ENCODE measurements at regions not wholly inside any gene's neighbourhood (a gene's known extent, or its start where the extent isn't known, plus 50 kb on each side); places are given as distances from the start of the nearest gene placed in this dataset.

GRCh38 chr11:15697437-15698236 is 582.9 kb downstream of the INSC start:
- no peak for DNase-seq (ENCODE audit: low read depth)

GRCh38 chr11:15698855-15699254 is 584.1 kb downstream of the INSC start:
- DNase-seq (ENCODE audit: low read depth): no peak

- no peak for DNase-seq (ENCODE audit: low read depth)
Measured at GRCh38 chr11:15699978-15700377, 585.3 kb downstream of the INSC start.

GRCh38 chr11:15700456-15700855 is 585.7 kb downstream of the INSC start:
- no peak for DNase-seq (ENCODE audit: low read depth)

- no peak for DNase-seq (ENCODE audit: low read depth)
Measured at GRCh38 chr11:15704064-15704463, 589.3 kb downstream of the INSC start.

GRCh38 chr11:15704556-15704955 is 589.8 kb downstream of the INSC start:
- no peak for DNase-seq (ENCODE audit: low read depth)

GRCh38 chr11:15705891-15706290 is 591.2 kb downstream of the INSC start:
- no peak for DNase-seq (ENCODE audit: low read depth)

GRCh38 chr11:15707194-15707593 is 592.5 kb downstream of the INSC start:
- no peak for DNase-seq (ENCODE audit: low read depth)

GRCh38 chr11:15707971-15708370 is 593.2 kb downstream of the INSC start:
- peak; percentile 82 for DNase-seq (ENCODE audit: low read depth)

- DNase-seq (ENCODE audit: low read depth): no peak
Measured at GRCh38 chr11:15710580-15711275, 596.0 kb downstream of the INSC start.

- DNase-seq (ENCODE audit: low read depth): no peak
Measured at GRCh38 chr11:15711311-15711710, 596.6 kb downstream of the INSC start.

- no peak for DNase-seq (ENCODE audit: low read depth)
Measured at GRCh38 chr11:15714641-15715399, 600.1 kb downstream of the INSC start.

- DNase-seq (ENCODE audit: low read depth): peak; percentile 28
Measured at GRCh38 chr11:15716550-15716949, 601.8 kb downstream of the INSC start.

- DNase-seq (ENCODE audit: low read depth): no peak
Measured at GRCh38 chr11:15720460-15720859, 605.7 kb downstream of the INSC start.

- no peak for DNase-seq (ENCODE audit: low read depth)
Measured at GRCh38 chr11:15723966-15724365, 609.2 kb downstream of the INSC start.

- DNase-seq (ENCODE audit: low read depth): no peak
Measured at GRCh38 chr11:15724601-15725000, 609.9 kb downstream of the INSC start.

- no peak for DNase-seq (ENCODE audit: low read depth)
Measured at GRCh38 chr11:15725246-15725645, 610.5 kb downstream of the INSC start.

GRCh38 chr11:15726221-15726746 is 611.6 kb downstream of the INSC start:
- no peak for DNase-seq (ENCODE audit: low read depth)

GRCh38 chr11:15726893-15727519 is 612.3 kb downstream of the INSC start:
- DNase-seq (ENCODE audit: low read depth): no peak

- DNase-seq (ENCODE audit: low read depth): no peak
Measured at GRCh38 chr11:15727520-15727914, 612.8 kb downstream of the INSC start.

- no peak for DNase-seq (ENCODE audit: low read depth)
Measured at GRCh38 chr11:15728207-15728606, 613.5 kb downstream of the INSC start.
